HG03060 (cell line): ENCODE measurements at regions not wholly inside any gene's neighbourhood (a gene's known extent, or its start where the extent isn't known, plus 50 kb on each side); places are given as distances from the start of the nearest gene placed in this dataset.

Source experiments
- ATAC-seq: cut with Tn5 transposase; IDR thresholded peaks from one replicate; pipeline ENCODE4 v1.9.1; 2021; ENCODE audit warnings: low read depth, moderate number of reproducible peaks; ENCODE audit not compliant: unreplicated experiment

- ATAC-seq, result no peak
Measured at GRCh38 chr4:106687026-106687425, 318.4 kb upstream of the GIMD1 start.

DNA sequence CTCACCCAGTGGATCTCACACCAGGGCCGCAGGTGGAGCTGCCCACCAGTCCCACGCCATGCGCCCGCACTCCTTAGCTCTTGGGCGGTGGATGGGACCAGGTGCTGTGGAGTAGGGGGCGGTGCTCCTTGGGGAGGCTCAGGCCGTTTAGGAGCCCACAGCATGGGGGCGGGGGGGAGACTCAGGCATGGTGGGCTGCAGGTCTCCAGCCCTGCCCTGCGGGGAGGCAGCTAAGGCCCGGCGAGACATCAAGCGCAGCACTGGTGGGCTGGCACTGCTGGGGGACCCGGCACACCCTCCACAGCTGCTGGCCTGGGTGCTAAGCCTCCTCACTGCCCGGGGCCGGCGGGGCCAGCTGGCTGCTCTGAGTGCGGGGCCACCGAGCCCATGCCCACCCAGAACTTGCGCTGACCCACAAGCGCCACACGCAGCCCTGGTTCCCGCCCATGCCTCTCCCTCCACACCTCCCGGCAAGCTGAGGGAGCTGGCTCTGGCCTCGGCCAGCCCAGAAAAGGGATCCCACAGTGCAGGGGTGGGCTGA, 312.9 kb upstream of the GIMD1 start:
- ATAC-seq, result no peak

GRCh38 chr4:106679063-106679462, 310.5 kb upstream of the GIMD1 start:
- no peak for ATAC-seq

- no peak for ATAC-seq
Measured at GRCh38 chr4:106677213-106677612, 308.6 kb upstream of the GIMD1 start.

DNA sequence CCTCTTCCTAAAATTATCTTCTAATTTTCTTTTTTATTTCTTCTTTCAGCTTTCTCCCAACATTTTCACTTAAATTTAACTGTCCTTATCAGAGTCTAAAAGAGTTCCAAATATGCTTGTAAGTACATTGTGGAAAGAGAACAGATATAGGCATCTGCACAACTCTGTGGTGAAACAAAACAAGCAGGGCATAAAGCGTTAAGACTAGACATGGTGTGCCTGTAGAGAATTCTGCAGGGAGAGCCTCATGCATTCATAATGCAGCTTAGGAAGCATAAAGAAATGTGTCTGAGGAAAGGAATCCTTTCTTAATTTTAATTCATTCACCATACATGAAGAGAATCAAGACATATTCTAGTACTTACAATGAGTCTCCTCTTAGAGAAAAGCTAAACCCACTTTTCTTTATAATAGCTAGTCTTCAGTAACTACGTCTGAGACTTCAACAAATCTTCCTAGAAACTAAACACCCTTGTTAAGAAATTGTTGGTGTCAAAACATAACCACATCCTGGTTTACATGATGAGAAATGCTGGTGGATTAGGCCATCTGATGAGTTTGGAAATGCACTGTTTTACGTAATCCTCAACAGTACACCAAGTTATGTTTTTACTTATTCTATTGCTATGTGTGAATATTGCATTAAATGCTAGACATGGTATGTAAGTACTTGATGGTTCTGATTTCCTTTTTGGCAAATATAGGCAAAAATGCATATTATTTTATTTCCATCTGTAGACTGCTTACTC, 307.8 kb upstream of the GIMD1 start:
- ATAC-seq, result no peak

GRCh38 chr4:106671716-106672115, 303.1 kb upstream of the GIMD1 start:
- ATAC-seq, result no peak

GRCh38 chr4:106670976-106671375, 302.4 kb upstream of the GIMD1 start:
- ATAC-seq, result no peak

- ATAC-seq, result no peak
Measured at GRCh38 chr4:106659371-106659770, 290.8 kb upstream of the GIMD1 start.

- no peak for ATAC-seq
Measured at GRCh38 chr4:106652095-106652494, 283.5 kb upstream of the GIMD1 start.

DNA sequence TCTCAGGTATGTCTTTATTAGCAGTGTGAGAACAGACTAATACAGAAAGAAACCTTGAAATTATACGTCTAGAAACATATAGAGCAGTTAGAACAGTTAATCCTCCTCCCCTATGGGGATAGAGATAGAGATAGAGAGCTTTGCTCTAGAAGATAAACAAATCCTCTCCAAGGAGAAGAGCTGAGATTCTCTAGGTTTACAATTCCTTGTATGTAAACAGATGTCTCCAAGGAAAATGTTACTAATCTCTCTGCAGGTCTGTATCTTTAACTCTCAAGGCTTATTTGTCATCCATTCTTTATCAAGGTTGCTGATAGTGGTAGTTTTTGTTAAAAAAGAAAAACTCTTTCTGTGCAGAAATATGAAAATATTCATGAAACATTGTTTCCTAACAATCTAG, 282.1 kb upstream of the GIMD1 start:
- no peak for ATAC-seq

DNA sequence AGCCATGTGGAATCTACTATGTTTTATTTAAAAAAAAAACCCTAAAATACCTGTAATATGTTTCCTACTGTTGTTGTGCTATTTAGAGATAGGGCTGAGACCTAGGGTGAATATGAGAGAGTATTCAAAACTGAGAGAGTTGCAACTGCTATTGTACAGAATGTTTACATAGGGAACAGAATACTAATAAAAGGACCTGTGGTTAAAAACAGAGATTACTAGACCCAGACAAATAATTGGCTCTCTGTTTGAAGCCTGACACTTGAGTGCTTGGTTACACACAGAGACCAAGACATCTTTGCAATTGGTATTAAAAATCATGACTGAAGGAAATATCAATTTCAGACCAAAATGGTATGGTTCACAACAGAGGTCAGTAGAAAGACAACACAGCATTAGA, 278.9 kb upstream of the GIMD1 start:
- ATAC-seq, result no peak

DNA sequence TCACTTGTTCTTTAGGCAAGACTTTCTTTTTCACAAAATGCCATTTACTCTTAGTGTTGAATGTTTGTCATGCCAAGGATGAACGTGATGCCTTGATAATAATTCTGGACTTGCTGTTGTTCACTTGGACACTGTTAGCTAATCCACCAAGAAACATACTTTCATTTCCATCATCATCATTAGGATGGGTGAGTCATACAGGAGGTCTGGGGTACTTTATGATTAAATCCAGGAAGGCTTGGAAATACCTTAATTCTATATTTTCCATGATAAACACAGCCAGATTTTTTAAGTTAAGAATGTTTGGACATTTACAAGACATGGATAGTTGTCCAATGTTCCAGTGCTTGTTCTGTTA, 260.7 kb upstream of the GIMD1 start:
- no peak for ATAC-seq

- no peak for ATAC-seq
Measured at GRCh38 chr4:106628586-106629267, 260.1 kb upstream of the GIMD1 start.

- no peak for ATAC-seq
Measured at GRCh38 chr4:106627051-106627450, 258.5 kb upstream of the GIMD1 start.

- ATAC-seq, result no peak
Measured at GRCh38 chr4:106624671-106625070, 256.1 kb upstream of the GIMD1 start.

DNA sequence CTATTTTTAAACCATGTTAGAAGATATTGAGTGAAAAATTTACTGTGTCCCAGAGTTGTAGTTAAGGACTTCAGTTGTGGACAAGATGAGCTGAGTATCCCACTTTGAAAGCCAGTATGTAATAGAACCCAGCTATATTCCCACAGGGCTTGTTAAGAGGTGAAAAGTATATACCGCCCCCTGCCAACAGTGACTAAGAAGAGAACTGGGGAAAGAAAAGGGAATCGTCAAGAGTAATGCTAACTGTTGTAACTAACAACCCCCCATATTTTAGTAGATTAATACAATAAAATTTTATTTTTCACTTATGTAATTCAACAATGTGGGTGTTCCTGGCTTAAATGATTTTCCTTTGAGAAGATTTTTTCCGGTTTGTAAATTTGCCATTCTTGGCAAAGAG, 250.4 kb upstream of the GIMD1 start:
- ATAC-seq, result no peak

DNA sequence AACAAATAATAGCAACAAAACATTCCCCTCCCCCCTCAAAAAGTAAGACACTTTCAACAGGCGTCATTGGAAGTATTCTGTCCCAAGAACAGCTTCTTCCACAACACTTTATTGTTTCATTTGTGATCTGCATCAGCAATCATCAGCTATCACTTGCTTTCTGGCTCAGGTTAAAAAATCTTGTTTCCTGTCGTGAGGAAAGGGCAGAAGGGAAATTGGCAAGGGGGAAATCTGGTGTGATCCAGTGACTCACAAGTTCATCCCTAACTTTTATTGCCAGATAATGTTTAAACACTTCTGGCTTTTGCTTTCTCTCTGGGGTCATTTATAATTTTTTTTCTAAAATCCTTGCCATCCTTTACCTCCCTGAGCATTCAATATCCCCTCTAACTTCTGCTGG, 247.4 kb upstream of the GIMD1 start:
- ATAC-seq, result no peak

GRCh38 chr4:106615410-106615945, 246.9 kb upstream of the GIMD1 start:
- no peak for ATAC-seq

GRCh38 chr4:106614441-106614840, 245.9 kb upstream of the GIMD1 start:
- ATAC-seq, result no peak

DNA sequence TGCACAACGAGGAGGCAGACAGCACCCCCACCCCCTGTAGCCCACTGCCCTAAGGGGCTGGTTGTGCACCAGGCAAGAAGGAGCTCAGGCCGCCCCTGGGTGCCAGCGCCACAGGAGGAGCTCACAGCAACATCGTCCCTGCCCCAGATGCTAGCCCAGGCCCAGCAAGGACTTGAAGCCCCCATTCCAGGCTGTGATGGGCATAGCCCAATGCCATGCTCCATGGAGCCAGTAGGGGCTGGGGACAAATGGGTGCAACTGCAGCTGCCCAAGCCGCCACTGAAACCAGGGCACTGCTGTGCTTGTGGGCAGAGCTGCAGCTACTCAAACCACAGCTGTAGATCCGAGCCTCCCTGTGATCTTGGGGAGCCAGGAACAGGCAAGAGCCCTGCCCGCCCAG, 241.3 kb upstream of the GIMD1 start:
- no peak for ATAC-seq

GRCh38 chr4:106607558-106607957, 239.0 kb upstream of the GIMD1 start:
- ATAC-seq, result no peak
